ENCODE measurements at regions not wholly inside any gene's neighbourhood (a gene's known extent, or its start where the extent isn't known, plus 50 kb on each side); places are given as distances from the start of the nearest gene placed in this dataset.

GRCh38 chr3:116912116-116912515 lies 202.5 kb downstream of the TUSC7 start:
- TF ChIP-seq CTCF (conservative IDR thresholded peaks at IDR 0.05; ENCODE audit: low read depth, low read length) (no peak), EZH2 (IDR thresholded peaks at IDR 0.05; ENCODE audit: low read length, unreplicated experiment) (no peak), EZH2phosphoT487 (IDR thresholded peaks at IDR 0.05; ENCODE audit: borderline replicate concordance, low read length) (no peak)

Measured in PC-3 (cell line).